GM12878 (cell line): ENCODE measurements at regions not wholly inside any gene's neighbourhood (a gene's known extent, or its start where the extent isn't known, plus 50 kb on each side); places are given as distances from the start of the nearest gene placed in this dataset.

Experiments
- ATAC-seq: fragments of 200-7000 bp; cut with Tn5 transposase; 3 replicates; pipeline ENCODE4 v1.9.1; 2020; ENCODE audit warnings: mild to moderate bottlenecking, moderate library complexity
- BruUV-seq: library from RNA; stranded (reverse); fragments of 400-500 nt; replicated peaks from 2 replicates; lab custom pipeline; 2021; lab: Mats Ljungman, UMichigan
- CTCF ChIA-PET: fragments of 300-600 bp; sonication (Branson Sonifier 250); formaldehyde crosslinking; extraction: SDS; loops from one replicate; lab custom pipeline; 2021; ENCODE audit warnings: inconsistent platforms; lab: Yijun Ruan, JAX
- POLR2A ChIA-PET: fragments of 350-600 bp; formaldehyde crosslinking; extraction: SDS; loops from one replicate; lab custom pipeline; 2021; ENCODE audit warnings: inconsistent platforms; lab: Charles Lee
- RAD21 ChIA-PET: fragments of 300-600 bp; sonication (Branson Sonifier 250); formaldehyde crosslinking; loops from one replicate; lab custom pipeline; 2023; ENCODE audit warnings: antibody characterized with exemption; ENCODE audit not compliant: unreplicated experiment; lab: Charles Lee
- SMC1A ChIA-PET: fragments of 300-600 bp; sonication (Branson Sonifier 250); formaldehyde crosslinking; loops from one replicate; lab custom pipeline; 2023; ENCODE audit not compliant: unreplicated experiment, uncharacterized antibody; lab: Charles Lee
- DNase-seq: peaks from one replicate; pipeline ENCODE4 v3.0.0-alpha.2; 2011; ENCODE audit warnings: low read depth, low spot score
- FAIRE-seq: peaks from 3 replicates; lab custom pipeline; 2011; peaks lifted over from hg19 to GRCh38; lab: Jason Lieb, UNC
- H2AFZ ChIP-seq: 2 replicates; pipeline ENCODE4 v1.6.0; 2011; ENCODE audit warnings: low read depth, low read length, control low read depth; ENCODE audit not compliant: control insufficient read depth
- H3K27ac ChIP-seq: 2 replicates; pipeline ENCODE4 v1.5.1; 2011; ENCODE audit warnings: control low read depth; ENCODE audit not compliant: control insufficient read depth, insufficient read depth
- H3K27me3 ChIP-seq, 2 experiments: replicated peaks in 1 of 2; 2 replicates each; pipeline versions ENCODE4 v1.6.0 to v1.6.1; 2011; ENCODE audit warnings: low read length in 1 of 2; ENCODE audit not compliant: control insufficient read depth in 2 of 2, insufficient read depth in 2 of 2
- H3K36me3 ChIP-seq, 2 experiments: 2 replicates each; pipeline ENCODE4 v1.5.1; 2011; ENCODE audit warnings: low read length in 1 of 2; ENCODE audit not compliant: control insufficient read depth in 2 of 2, insufficient read depth in 2 of 2
- H3K4me1 ChIP-seq: 2 replicates; pipeline ENCODE4 v1.6.1; 2011; ENCODE audit warnings: mild to moderate bottlenecking, low read length, moderate library complexity, mixed read lengths; ENCODE audit not compliant: control insufficient read depth, insufficient read depth
- H3K4me2 ChIP-seq: 2 replicates; pipeline ENCODE4 v1.6.0; 2011; ENCODE audit warnings: control low read depth; ENCODE audit not compliant: control insufficient read depth, insufficient read depth
- H3K4me3 ChIP-seq: fragments of 200-600 bp; sonication (generic); 2 replicates; pipeline ENCODE4 v1.5.1; 2016
- H3K79me2 ChIP-seq: 2 replicates; pipeline ENCODE4 v1.6.0; 2011; ENCODE audit warnings: low read length; ENCODE audit not compliant: control insufficient read depth, insufficient read depth
- H3K9ac ChIP-seq: 2 replicates; pipeline ENCODE4 v1.8.0; 2011; ENCODE audit warnings: low read length, control low read depth, mixed read lengths; ENCODE audit not compliant: control insufficient read depth, insufficient read depth
- H3K9me3 ChIP-seq: replicated peaks from 3 replicates; pipeline ENCODE4 v1.5.1; 2011; ENCODE audit warnings: mild to moderate bottlenecking, low read length; ENCODE audit not compliant: control insufficient read depth, insufficient read depth
- H4K20me1 ChIP-seq: 2 replicates; pipeline ENCODE4 v1.6.0; 2011; ENCODE audit not compliant: control insufficient read depth, insufficient read depth
- BCLAF1 ChIP-seq: fragments of 450-650 bp; IDR thresholded peaks from 2 replicates; pipeline ENCODE4 v1.6.1; 2017; ENCODE audit warnings: antibody characterized with exemption, mild to moderate bottlenecking, moderate library complexity
- CBX5 ChIP-seq: sonication (generic); IDR thresholded peaks from 2 replicates; pipeline ENCODE4 v1.6.1; 2016; ENCODE audit warnings: low read depth, moderate library complexity, mild to moderate bottlenecking, inconsistent platforms
- EGR1 ChIP-seq, 2 experiments: IDR thresholded peaks; 1 replicate in 1 of 2; 2 replicates in 1 of 2; pipeline ENCODE4 v1.6.1; 2011 to 2012; ENCODE audit warnings: low read depth in 2 of 2, low read length in 2 of 2, borderline replicate concordance in 1 of 2, mild to moderate bottlenecking in 1 of 2, moderate library complexity in 1 of 2
- ELK1 ChIP-seq: IDR thresholded peaks from 2 replicates; pipeline ENCODE4 v1.6.1; 2012; ENCODE audit warnings: low read depth, low read length, improper control_type of control experiment
- IRF4 ChIP-seq: IDR thresholded peaks from 2 replicates; pipeline ENCODE4 v1.6.1; 2011; ENCODE audit warnings: low read depth, low read length
- KLF5 ChIP-seq: fragments of 450-650 bp; IDR thresholded peaks from 2 replicates; pipeline ENCODE4 v1.6.1; 2014; ENCODE audit warnings: mild to moderate bottlenecking; ENCODE audit not compliant: partially characterized antibody
- MYC ChIP-seq: IDR thresholded peaks from 2 replicates; pipeline ENCODE4 v1.6.1; 2011; ENCODE audit warnings: mild to moderate bottlenecking, low read length, moderate library complexity, inconsistent platforms; ENCODE audit not compliant: insufficient read depth, insufficient replicate concordance, insufficient read length, severe bottlenecking
- POLR2A ChIP-seq: IDR thresholded peaks from 2 replicates; pipeline ENCODE4 v1.6.1; 2011; ENCODE audit warnings: low read depth, mild to moderate bottlenecking, low read length
- RFX5 ChIP-seq: IDR thresholded peaks from 2 replicates; pipeline ENCODE4 v1.6.1; 2011; ENCODE audit warnings: low read depth, low read length, improper control_type of control experiment
- STAT1 ChIP-seq: fragments of 450-650 bp; conservative IDR thresholded peaks from 2 replicates; pipeline ENCODE4 v1.6.1; 2014; ENCODE audit warnings: antibody characterized with exemption, mild to moderate bottlenecking
- ZNF207 ChIP-seq: fragments of 450-650 bp; IDR thresholded peaks from 2 replicates; pipeline ENCODE4 v1.6.1; 2014; ENCODE audit warnings: antibody characterized with exemption, mild to moderate bottlenecking, borderline replicate concordance
- WGBS: methylation state at CpG from one replicate; pipeline ENCODE4 v1.1.6; 2016; ENCODE audit warnings: low lambda C conversion rate; ENCODE audit not compliant: insufficient replicate concordance, insufficient coverage; ENCODE audit errors: missing lambda C conversion rate; 5-methylcytosine and 5-hydroxymethylcytosine counted together
- in situ Hi-C: fragments of 300-500 bp; cut with MboI; formaldehyde crosslinking; loops from 9 replicates; pipeline ENCODE4 v1.14.3; 2018; ENCODE audit warnings: mixed read lengths
- intact Hi-C: fragments of 100-400 bp; cut with micrococcal nuclease; formaldehyde crosslinking; loops from one replicate; pipeline ENCODE4 v1.14.2; 2022; ENCODE audit not compliant: unreplicated experiment
- TF ChIP-seq, protein P1 (sequence below): fragments of 150-350 bp; IDR thresholded peaks from 2 replicates; pipeline ENCODE4 v1.6.1; 2014; ENCODE audit warnings: mild to moderate bottlenecking, low read depth, low read length

GRCh38 chr11:42762348-42762747 is 549.4 kb upstream of the API5 start:
- no TSS peak for BruUV-seq
- Histone ChIP-seq H3K4me1 (no peaks in the 10 kb centered on the region), H3K9me3 (no peaks in the 10 kb centered on the region), H3K79me2 (no peaks in the 10 kb centered on the region), H4K20me1 (no peaks in the 10 kb centered on the region), H2AFZ (no peak overlapping the region), H3K9ac (no peak overlapping the region), H3K4me2 (no peak overlapping the region), H3K4me3 (no peak overlapping the region), H3K27ac (no peak overlapping the region), H3K36me3 (no peaks in the 10 kb centered on the region), H3K27me3 (no peaks in the 10 kb centered on the region)
- ChIA-PET POLR2A (no interaction called here), SMC1A (interaction anchor here (0.6 kb wide), 1 partner anchor 540 kb away, joined by 3 read pairs; no protein-coding TSS in a partner anchor), CTCF (interaction anchor here (0.6 to 1.0 kb wide), 3 partner anchors 10 to 521 kb away, joined by 3 to 6 read pairs (median 4); no protein-coding TSS in a partner anchor), RAD21 (no interaction called here)
- FAIRE-seq, result no peak
- no peak for DNase-seq
- TF ChIP-seq, protein P1, sequence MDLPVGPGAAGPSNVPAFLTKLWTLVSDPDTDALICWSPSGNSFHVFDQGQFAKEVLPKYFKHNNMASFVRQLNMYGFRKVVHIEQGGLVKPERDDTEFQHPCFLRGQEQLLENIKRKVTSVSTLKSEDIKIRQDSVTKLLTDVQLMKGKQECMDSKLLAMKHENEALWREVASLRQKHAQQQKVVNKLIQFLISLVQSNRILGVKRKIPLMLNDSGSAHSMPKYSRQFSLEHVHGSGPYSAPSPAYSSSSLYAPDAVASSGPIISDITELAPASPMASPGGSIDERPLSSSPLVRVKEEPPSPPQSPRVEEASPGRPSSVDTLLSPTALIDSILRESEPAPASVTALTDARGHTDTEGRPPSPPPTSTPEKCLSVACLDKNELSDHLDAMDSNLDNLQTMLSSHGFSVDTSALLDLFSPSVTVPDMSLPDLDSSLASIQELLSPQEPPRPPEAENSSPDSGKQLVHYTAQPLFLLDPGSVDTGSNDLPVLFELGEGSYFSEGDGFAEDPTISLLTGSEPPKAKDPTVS, result no peak
- TF ChIP-seq EGR1 (IDR thresholded peaks at IDR 0.05; ENCODE audit: borderline replicate concordance in 1 of 2, low read depth in 2 of 2, low read length in 2 of 2) (no peak), STAT1 (no peak), RFX5 (no peak), ELK1 (no peak), ZNF207 (no peak), MYC (no peak), IRF4 (no peak), KLF5 (no peak), CBX5 (no peak), BCLAF1 (no peak), POLR2A (no peak)
- in situ Hi-C loops (no loop called here), intact Hi-C loops (no loop called here)
- ATAC-seq, result no peak
- WGBS, result 20% methylated on average over 1 of the region's 1 CpG
